HG03039 (cell line): ENCODE measurements at regions not wholly inside any gene's neighbourhood (a gene's known extent, or its start where the extent isn't known, plus 50 kb on each side); places are given as distances from the start of the nearest gene placed in this dataset.
"Not testable (repeated sequence)": the region's sequence is repeated elsewhere in the genome, so short reads cannot be mapped to it uniquely, and the experiment has no call there.

ENCODE experiments used
- ATAC-seq: cut with Tn5 transposase; IDR thresholded peaks from one replicate; pipeline ENCODE4 v1.9.1; 2021; ENCODE audit warnings: mild to moderate bottlenecking, moderate library complexity; ENCODE audit not compliant: unreplicated experiment

GRCh38 chr18:35868915-35869314, 103.6 kb upstream of the RMP24 start:
- no peak for ATAC-seq

GRCh38 chr18:35871337-35871736, 101.1 kb upstream of the RMP24 start:
- no peak for ATAC-seq

GRCh38 chr18:35875566-35875965, 96.9 kb upstream of the RMP24 start:
- no peak for ATAC-seq

GRCh38 chr18:35876243-35876642, 96.2 kb upstream of the RMP24 start:
- no peak for ATAC-seq

- no peak for ATAC-seq
Observed at GRCh38 chr18:35880788-35881455, 91.6 kb upstream of the RMP24 start.

GRCh38 chr18:35888329-35888728, 84.2 kb upstream of the RMP24 start:
- ATAC-seq: no peak

- ATAC-seq: no peak
Observed at GRCh38 chr18:35889677-35890076, 82.8 kb upstream of the RMP24 start.

GRCh38 chr18:35890323-35890722, 82.2 kb upstream of the RMP24 start:
- no peak for ATAC-seq

GRCh38 chr18:35892118-35892517, 80.4 kb upstream of the RMP24 start:
- no peak for ATAC-seq

- not testable (repeated sequence) for ATAC-seq
Observed at GRCh38 chr18:35897481-35897880, 75.0 kb upstream of the RMP24 start.

GRCh38 chr18:35904389-35905037, 68.0 kb upstream of the RMP24 start:
- no peak for ATAC-seq

GRCh38 chr18:35905436-35905835, 67.0 kb upstream of the RMP24 start:
- no peak for ATAC-seq

GRCh38 chr18:35906291-35906690, 66.2 kb upstream of the RMP24 start:
- ATAC-seq: not testable (repeated sequence)

GRCh38 chr18:35910327-35910726, 62.2 kb upstream of the RMP24 start:
- no peak for ATAC-seq

- ATAC-seq: no peak
Observed at GRCh38 chr18:35912332-35912731, 60.1 kb upstream of the RMP24 start.

GRCh38 chr18:35915056-35915455, 57.4 kb upstream of the RMP24 start:
- no peak for ATAC-seq

GRCh38 chr18:35917043-35917442, 55.4 kb upstream of the RMP24 start:
- no peak for ATAC-seq

- ATAC-seq: no peak
Observed at GRCh38 chr18:35918564-35918963, 53.9 kb upstream of the RMP24 start.

GRCh38 chr18:35919179-35919578, 53.3 kb upstream of the RMP24 start:
- ATAC-seq: no peak

GRCh38 chr18:35920623-35921022, 51.9 kb upstream of the RMP24 start:
- no peak for ATAC-seq
